ENCODE measurements at regions not wholly inside any gene's neighbourhood (a gene's known extent, or its start where the extent isn't known, plus 50 kb on each side); places are given as distances from the start of the nearest gene placed in this dataset.

DNA sequence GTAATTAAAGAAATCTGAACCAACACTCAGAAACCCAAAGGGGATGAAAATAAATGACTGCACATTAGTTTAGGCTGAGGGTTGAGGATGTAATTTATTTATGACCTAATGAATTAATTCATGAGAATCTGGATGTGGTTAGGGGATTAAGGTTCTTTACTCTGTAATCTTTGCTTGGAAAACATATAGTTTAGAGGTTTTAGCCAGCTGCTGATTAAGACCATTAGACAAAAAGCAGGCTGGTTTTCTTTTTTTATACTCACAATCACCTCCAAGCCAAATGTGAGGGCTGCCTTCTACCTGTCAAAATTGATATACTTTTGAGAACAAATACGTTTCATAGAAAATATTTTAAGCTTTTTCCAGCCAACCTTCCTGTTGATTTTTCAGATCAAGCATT is 2705.8 kb downstream of the PCDH7 start:
- Histone ChIP-seq H4K20me1 (ENCODE audit: insufficient read depth, low read length) (no peaks in the 10 kb centered on the region), H3K27ac (ENCODE audit: low read depth, low read length, poor library complexity, severe bottlenecking) (no peak overlapping the region), H3K79me2 (ENCODE audit: insufficient read depth, low read length) (no peaks in the 10 kb centered on the region), H3K27me3 (ENCODE audit: insufficient read depth, low read length) (no peaks in the 10 kb centered on the region), H3K9ac (ENCODE audit: low read length) (no peak overlapping the region), H3K4me1 (ENCODE audit: insufficient read depth, low read length, severe bottlenecking) (no peaks in the 10 kb centered on the region), H3F3A (ENCODE audit: insufficient read depth, low read length) (no peaks in the 10 kb centered on the region), H3K4me2 (ENCODE audit: low read length) (no peak overlapping the region), H2AFZ (ENCODE audit: low read length) (no peak overlapping the region), H3K9me3 (ENCODE audit: low read length) (no peaks in the 10 kb centered on the region), H3K36me3 (ENCODE audit: insufficient read depth, low read length) (no peaks in the 10 kb centered on the region), H3K4me3 (ENCODE audit: low read depth, low read length, poor library complexity, severe bottlenecking) (no peak overlapping the region), H3K9me2 (ENCODE audit: low read depth, low read length) (no peaks in the 10 kb centered on the region)
- TF ChIP-seq EZH2 (IDR thresholded peaks at IDR 0.05; ENCODE audit: borderline replicate concordance, low read length) (no peak), CTCF (IDR thresholded peaks at IDR 0.05; ENCODE audit: low read length) (no peak)

GRCh38 chr4:33427676-33428075 is 2707.5 kb downstream of the PCDH7 start:
- Histone ChIP-seq H3K9ac (ENCODE audit: low read length) (no peak overlapping the region), H3K4me3 (ENCODE audit: low read depth, low read length, poor library complexity, severe bottlenecking) (no peak overlapping the region), H4K20me1 (ENCODE audit: insufficient read depth, low read length) (no peaks in the 10 kb centered on the region), H3K9me2 (ENCODE audit: low read depth, low read length) (no peaks in the 10 kb centered on the region), H3K36me3 (ENCODE audit: insufficient read depth, low read length) (no peaks in the 10 kb centered on the region), H2AFZ (ENCODE audit: low read length) (no peak overlapping the region), H3K27ac (ENCODE audit: low read depth, low read length, poor library complexity, severe bottlenecking) (no peak overlapping the region), H3F3A (ENCODE audit: insufficient read depth, low read length) (no peaks in the 10 kb centered on the region), H3K4me2 (ENCODE audit: low read length) (no peak overlapping the region), H3K79me2 (ENCODE audit: insufficient read depth, low read length) (no peaks in the 10 kb centered on the region), H3K27me3 (ENCODE audit: insufficient read depth, low read length) (no peaks in the 10 kb centered on the region), H3K9me3 (ENCODE audit: low read length) (no peaks in the 10 kb centered on the region), H3K4me1 (ENCODE audit: insufficient read depth, low read length, severe bottlenecking) (no peaks in the 10 kb centered on the region)
- TF ChIP-seq CTCF (IDR thresholded peaks at IDR 0.05; ENCODE audit: low read length) (no peak), EZH2 (IDR thresholded peaks at IDR 0.05; ENCODE audit: borderline replicate concordance, low read length) (no peak)

GRCh38 chr4:33429971-33430370 is 2709.8 kb downstream of the PCDH7 start:
- no peak overlapping the region for H3K27ac ChIP-seq (ENCODE audit: low read depth, low read length, poor library complexity, severe bottlenecking)
- H3K4me3 ChIP-seq (ENCODE audit: low read depth, low read length, poor library complexity, severe bottlenecking) = no peak overlapping the region
- H2AFZ ChIP-seq (ENCODE audit: low read length) = no peak overlapping the region
- no peaks in the 10 kb centered on the region for H4K20me1 ChIP-seq (ENCODE audit: insufficient read depth, low read length)
- no peaks in the 10 kb centered on the region for H3K9me2 ChIP-seq (ENCODE audit: low read depth, low read length)
- H3K79me2 ChIP-seq (ENCODE audit: insufficient read depth, low read length) = no peaks in the 10 kb centered on the region
- H3K9me3 ChIP-seq (ENCODE audit: low read length) = no peaks in the 10 kb centered on the region
- no peaks in the 10 kb centered on the region for H3K4me1 ChIP-seq (ENCODE audit: insufficient read depth, low read length, severe bottlenecking)
- H3K27me3 ChIP-seq (ENCODE audit: insufficient read depth, low read length) = no peaks in the 10 kb centered on the region
- no peak overlapping the region for H3K9ac ChIP-seq (ENCODE audit: low read length)
- TF ChIP-seq EZH2 (IDR thresholded peaks at IDR 0.05; ENCODE audit: borderline replicate concordance, low read length) = no peak
- no peak for TF ChIP-seq CTCF (IDR thresholded peaks at IDR 0.05; ENCODE audit: low read length)
- H3F3A ChIP-seq (ENCODE audit: insufficient read depth, low read length) = no peaks in the 10 kb centered on the region
- no peak overlapping the region for H3K4me2 ChIP-seq (ENCODE audit: low read length)
- no peaks in the 10 kb centered on the region for H3K36me3 ChIP-seq (ENCODE audit: insufficient read depth, low read length)

Measured in OCI-LY1 (cell line).